Mesendoderm (in vitro differentiated cells): ENCODE measurements at regions not wholly inside any gene's neighbourhood (a gene's known extent, or its start where the extent isn't known, plus 50 kb on each side); places are given as distances from the start of the nearest gene placed in this dataset.

Source experiments
- DNase-seq: peaks from one replicate; pipeline ENCODE4 v3.0.0; 2013
- H2AK5ac ChIP-seq: 2 replicates; pipeline ENCODE4 v1.6.1; 2013; ENCODE audit warnings: low read length, inconsistent platforms
- H2BK120ac ChIP-seq: 2 replicates; pipeline ENCODE4 v1.6.1; 2013; ENCODE audit warnings: low read depth, mild to moderate bottlenecking, low read length, moderate library complexity, mixed read lengths
- H2BK15ac ChIP-seq: replicated peaks from 2 replicates; pipeline ENCODE4 v1.6.1; 2013; ENCODE audit warnings: low read depth, mild to moderate bottlenecking, moderate library complexity
- H2BK5ac ChIP-seq: 2 replicates; pipeline ENCODE4 v1.6.1; 2013; ENCODE audit warnings: low read length, inconsistent platforms
- H3K18ac ChIP-seq: 2 replicates; pipeline ENCODE4 v1.6.1; 2013; ENCODE audit warnings: mild to moderate bottlenecking, low read length, mixed read lengths
- H3K23ac ChIP-seq: one replicate; pipeline ENCODE4 v1.6.1; 2013; ENCODE audit warnings: low read length
- H3K27ac ChIP-seq: 2 replicates; pipeline ENCODE4 v1.5.1; 2013; ENCODE audit warnings: low read depth, mild to moderate bottlenecking, inconsistent platforms, low read length, moderate library complexity
- H3K27me3 ChIP-seq: 2 replicates; pipeline ENCODE4 v1.6.1; 2013; ENCODE audit warnings: low read length, control low read depth, mild to moderate bottlenecking, inconsistent platforms; ENCODE audit not compliant: insufficient read depth, poor library complexity
- H3K36me3 ChIP-seq: 2 replicates; pipeline ENCODE4 v1.6.1; 2013; ENCODE audit warnings: low read length, inconsistent platforms; ENCODE audit not compliant: control insufficient read depth, insufficient read depth
- H3K4ac ChIP-seq: one replicate; pipeline ENCODE4 v1.6.1; 2013; ENCODE audit warnings: low read depth, mild to moderate bottlenecking, low read length, moderate library complexity
- H3K4me1 ChIP-seq: 2 replicates; pipeline ENCODE4 v1.6.1; 2013; ENCODE audit warnings: low read depth, low read length, inconsistent platforms; ENCODE audit not compliant: control insufficient read depth
- H3K4me2 ChIP-seq: 2 replicates; pipeline ENCODE4 v1.6.1; 2013; ENCODE audit warnings: low read length
- H3K4me3 ChIP-seq: 2 replicates; pipeline ENCODE4 v1.5.1; 2013; ENCODE audit warnings: mild to moderate bottlenecking, low read length
- H3K56ac ChIP-seq: one replicate; pipeline ENCODE4 v1.6.1; 2013; ENCODE audit warnings: low read length
- H3K79me1 ChIP-seq: 2 replicates; pipeline ENCODE4 v1.6.1; 2013; ENCODE audit warnings: low read length, inconsistent platforms
- H3K79me2 ChIP-seq: 2 replicates; pipeline ENCODE4 v1.6.1; 2013; ENCODE audit warnings: mild to moderate bottlenecking, low read length; ENCODE audit not compliant: control insufficient read depth, insufficient read depth
- H3K9ac ChIP-seq: 2 replicates; pipeline ENCODE4 v1.6.1; 2013; ENCODE audit warnings: low read length, inconsistent platforms
- H4K5ac ChIP-seq: one replicate; pipeline ENCODE4 v1.6.1; 2013; ENCODE audit warnings: low read length
- H4K8ac ChIP-seq: one replicate; pipeline ENCODE4 v1.6.1; 2013; ENCODE audit warnings: low read depth, mild to moderate bottlenecking, control low read depth, low read length, moderate library complexity
- WGBS: extraction: QIAGEN DNeasy Blood & Tissue Kit; methylation state at CpG from one replicate; pipeline ENCODE4 v1.1.7; 2013; ENCODE audit warnings: low lambda C conversion rate, missing lambda C conversion rate; ENCODE audit not compliant: insufficient coverage; ENCODE audit errors: extremely low coverage; 5-methylcytosine and 5-hydroxymethylcytosine counted together

DNA sequence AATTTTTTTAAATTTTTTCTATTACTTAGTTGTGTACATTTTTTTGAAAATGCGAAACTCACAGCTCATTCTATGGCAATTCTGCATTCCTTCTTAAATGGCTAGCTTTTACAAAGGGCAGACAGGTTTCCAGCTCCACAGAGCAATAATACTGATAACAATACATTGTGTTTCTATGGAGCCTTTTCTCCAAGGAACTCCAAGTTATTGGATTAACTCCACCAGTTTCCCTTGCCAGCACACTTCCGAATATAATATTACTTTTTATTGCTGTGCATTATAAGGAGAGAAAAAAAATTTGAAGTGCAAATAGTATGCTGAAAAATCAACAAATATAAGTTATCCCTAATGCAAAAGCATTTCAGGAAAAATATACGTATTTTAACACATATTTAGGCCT, 127.5 kb upstream of the PSMD7 start:
- Histone ChIP-seq H3K18ac (no peak overlapping the region), H3K23ac (no peak overlapping the region), H3K27me3 (no peaks in the 10 kb centered on the region), H2BK5ac (no peak overlapping the region), H3K4me1 (no peaks in the 10 kb centered on the region), H3K4me3 (no peak overlapping the region), H3K79me1 (no peaks in the 10 kb centered on the region), H2BK15ac (no peak overlapping the region), H3K36me3 (no peaks in the 10 kb centered on the region), H2BK120ac (no peak overlapping the region), H4K5ac (no peak overlapping the region), H3K9ac (no peak overlapping the region), H3K79me2 (no peaks in the 10 kb centered on the region), H3K4ac (no peak overlapping the region), H3K56ac (no peak overlapping the region), H4K8ac (no peak overlapping the region), H3K4me2 (no peak overlapping the region), H2AK5ac (no peak overlapping the region), H3K27ac (no peak overlapping the region)
- DNase-seq = no peak
- WGBS = no CpG with 5 or more reads among the region's 3 CpGs

GRCh38 chr16:74168445-74168844, 128.2 kb upstream of the PSMD7 start:
- H3K56ac ChIP-seq = no peak overlapping the region
- no peak overlapping the region for H3K4me3 ChIP-seq
- H3K4ac ChIP-seq = no peak overlapping the region
- H3K9ac ChIP-seq = no peak overlapping the region
- H4K5ac ChIP-seq = no peak overlapping the region
- no peak overlapping the region for H4K8ac ChIP-seq
- H3K18ac ChIP-seq = no peak overlapping the region
- no peak overlapping the region for H3K4me2 ChIP-seq
- H2AK5ac ChIP-seq = no peak overlapping the region
- no peaks in the 10 kb centered on the region for H3K4me1 ChIP-seq
- no peaks in the 10 kb centered on the region for H3K36me3 ChIP-seq
- no peaks in the 10 kb centered on the region for H3K27me3 ChIP-seq
- no peak for DNase-seq
- WGBS = no CpG with 5 or more reads among the region's 1 CpG
- H3K79me2 ChIP-seq = no peaks in the 10 kb centered on the region
- H3K27ac ChIP-seq = no peak overlapping the region
- H3K23ac ChIP-seq = no peak overlapping the region
- no peaks in the 10 kb centered on the region for H3K79me1 ChIP-seq
- no peak overlapping the region for H2BK15ac ChIP-seq
- no peak overlapping the region for H2BK120ac ChIP-seq
- H2BK5ac ChIP-seq = no peak overlapping the region

GRCh38 chr16:74166456-74166855, 130.2 kb upstream of the PSMD7 start:
- Histone ChIP-seq H3K4me3 (no peak overlapping the region), H3K79me2 (no peaks in the 10 kb centered on the region), H2BK5ac (no peak overlapping the region), H3K4me1 (no peaks in the 10 kb centered on the region), H3K56ac (no peak overlapping the region), H3K36me3 (no peaks in the 10 kb centered on the region), H3K4ac (no peak overlapping the region), H2BK15ac (no peak overlapping the region), H2BK120ac (no peak overlapping the region), H3K4me2 (no peak overlapping the region), H3K27ac (no peak overlapping the region), H2AK5ac (no peak overlapping the region), H3K27me3 (no peaks in the 10 kb centered on the region), H3K79me1 (no peaks in the 10 kb centered on the region), H4K5ac (no peak overlapping the region), H3K18ac (no peak overlapping the region), H4K8ac (no peak overlapping the region), H3K23ac (no peak overlapping the region), H3K9ac (no peak overlapping the region)
- no CpG with 5 or more reads among the region's 2 CpGs for WGBS
- DNase-seq = no peak

GRCh38 chr16:74165566-74166080, 131.0 kb upstream of the PSMD7 start:
- Histone ChIP-seq H3K4me2 (no peak overlapping the region), H4K5ac (no peak overlapping the region), H3K36me3 (no peaks in the 10 kb centered on the region), H2BK5ac (no peak overlapping the region), H2BK120ac (no peak overlapping the region), H3K4me1 (no peaks in the 10 kb centered on the region), H3K23ac (no peak overlapping the region), H3K18ac (no peak overlapping the region), H3K4ac (no peak overlapping the region), H3K79me1 (no peaks in the 10 kb centered on the region), H3K9ac (no peak overlapping the region), H3K27ac (no peak overlapping the region), H3K79me2 (no peaks in the 10 kb centered on the region), H4K8ac (no peak overlapping the region), H2AK5ac (no peak overlapping the region), H3K27me3 (no peaks in the 10 kb centered on the region), H2BK15ac (no peak overlapping the region), H3K56ac (no peak overlapping the region), H3K4me3 (no peak overlapping the region)
- DNase-seq = no peak
- WGBS = no CpG with 5 or more reads among the region's 5 CpGs

DNA sequence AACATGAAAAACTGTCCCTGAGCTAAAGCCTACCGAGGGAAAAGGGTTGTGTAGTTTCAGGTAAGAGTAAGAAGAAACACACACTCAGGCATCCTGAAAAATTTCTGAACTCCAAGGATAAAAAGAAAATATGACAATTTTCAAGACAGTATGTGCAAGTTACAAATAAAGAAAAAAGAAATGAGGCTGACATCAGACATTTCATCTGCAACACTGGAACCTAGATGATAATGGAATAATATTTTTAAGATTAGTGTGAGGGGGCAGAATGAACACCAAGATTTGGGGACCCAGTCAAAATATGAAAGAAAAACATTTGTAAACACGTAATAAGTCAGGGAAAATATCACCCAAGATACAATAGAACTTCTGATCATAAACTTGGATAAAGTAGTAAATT, 135.9 kb upstream of the PSMD7 start:
- Histone ChIP-seq H4K8ac (no peak overlapping the region), H3K9ac (no peak overlapping the region), H4K5ac (no peak overlapping the region), H3K23ac (no peak overlapping the region), H3K79me1 (no peaks in the 10 kb centered on the region), H3K36me3 (no peaks in the 10 kb centered on the region), H2BK5ac (no peak overlapping the region), H3K4ac (no peak overlapping the region), H2BK15ac (no peak overlapping the region), H2AK5ac (no peak overlapping the region), H3K4me1 (no peaks in the 10 kb centered on the region), H3K18ac (no peak overlapping the region), H3K27me3 (no peaks in the 10 kb centered on the region), H3K56ac (no peak overlapping the region), H2BK120ac (no peak overlapping the region), H3K27ac (no peak overlapping the region), H3K79me2 (no peaks in the 10 kb centered on the region), H3K4me3 (no peak overlapping the region), H3K4me2 (no peak overlapping the region)
- no peak for DNase-seq
- no CpG with 5 or more reads among the region's 2 CpGs for WGBS

DNA sequence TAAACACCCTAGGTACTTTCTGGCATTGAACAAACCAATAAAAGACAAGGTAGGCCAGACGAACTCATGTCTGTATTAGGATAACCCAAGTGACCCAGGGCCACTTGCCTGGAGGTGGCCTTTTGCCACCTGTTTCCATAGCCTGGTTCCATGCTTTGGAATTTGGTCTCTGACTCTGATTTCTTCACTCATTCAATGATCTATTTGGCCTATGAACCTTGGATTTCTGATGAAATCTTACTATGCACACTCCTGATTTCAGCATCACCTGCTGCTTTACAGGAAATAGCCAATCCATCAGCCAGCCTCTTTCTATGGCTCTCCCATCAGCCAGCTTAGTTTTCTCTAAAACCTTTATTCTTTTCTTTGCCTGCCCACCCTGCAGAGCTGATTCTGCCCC, 142.8 kb upstream of the PSMD7 start:
- Histone ChIP-seq H3K4ac (no peak overlapping the region), H3K27me3 (no peaks in the 10 kb centered on the region), H3K27ac (no peak overlapping the region), H4K8ac (no peak overlapping the region), H4K5ac (no peak overlapping the region), H3K4me3 (no peak overlapping the region), H3K4me2 (no peak overlapping the region), H3K56ac (no peak overlapping the region), H2BK15ac (no peak overlapping the region), H3K9ac (no peak overlapping the region), H2BK120ac (no peak overlapping the region), H3K79me2 (no peaks in the 10 kb centered on the region), H2BK5ac (no peak overlapping the region), H3K79me1 (no peaks in the 10 kb centered on the region), H3K18ac (no peak overlapping the region), H3K23ac (no peak overlapping the region), H2AK5ac (no peak overlapping the region), H3K36me3 (no peaks in the 10 kb centered on the region), H3K4me1 (no peaks in the 10 kb centered on the region)
- WGBS = no CpG with 5 or more reads among the region's 1 CpG
- DNase-seq = no peak
